H1 (cell line): ENCODE measurements at regions not wholly inside any gene's neighbourhood (a gene's known extent, or its start where the extent isn't known, plus 50 kb on each side); places are given as distances from the start of the nearest gene placed in this dataset.

Experiments
- BRCA1 ChIP-seq: IDR thresholded peaks from 2 replicates; pipeline ENCODE4 v1.6.1; 2012; ENCODE audit warnings: low read depth, low read length, improper control_type of control experiment
- CHD2 ChIP-seq: IDR thresholded peaks from 2 replicates; pipeline ENCODE4 v1.6.1; 2012; ENCODE audit warnings: low read length, improper control_type of control experiment
- CHD7 ChIP-seq: fragments of 300-600 bp; sonication (generic); IDR thresholded peaks from 2 replicates; pipeline ENCODE4 v1.7.1; 2012; ENCODE audit warnings: low read length, moderate library complexity, mild to moderate bottlenecking, inconsistent platforms; ENCODE audit not compliant: insufficient replicate concordance
- CTCF ChIP-seq, 3 experiments: IDR thresholded peaks; 1 replicate in 2 of 3; 2 replicates in 1 of 3; pipeline versions ENCODE4 v1.5.1 to v1.6.1; 2011; ENCODE audit warnings: low read length in 3 of 3, mild to moderate bottlenecking in 3 of 3, inconsistent platforms in 2 of 3, low read depth in 1 of 3, moderate library complexity in 1 of 3; ENCODE audit not compliant: insufficient read depth in 1 of 3; ENCODE audit errors: control extremely low read depth in 1 of 3
- MAX ChIP-seq: IDR thresholded peaks from 2 replicates; pipeline ENCODE4 v1.6.1; 2012; ENCODE audit warnings: inconsistent platforms
- POLR2A ChIP-seq, 2 experiments: IDR thresholded peaks; 1 replicate in 1 of 2; 2 replicates in 1 of 2; pipeline ENCODE4 v1.6.1; 2011; ENCODE audit warnings: low read depth in 2 of 2, low read length in 2 of 2, mild to moderate bottlenecking in 2 of 2; ENCODE audit errors: control extremely low read depth in 1 of 2

DNA sequence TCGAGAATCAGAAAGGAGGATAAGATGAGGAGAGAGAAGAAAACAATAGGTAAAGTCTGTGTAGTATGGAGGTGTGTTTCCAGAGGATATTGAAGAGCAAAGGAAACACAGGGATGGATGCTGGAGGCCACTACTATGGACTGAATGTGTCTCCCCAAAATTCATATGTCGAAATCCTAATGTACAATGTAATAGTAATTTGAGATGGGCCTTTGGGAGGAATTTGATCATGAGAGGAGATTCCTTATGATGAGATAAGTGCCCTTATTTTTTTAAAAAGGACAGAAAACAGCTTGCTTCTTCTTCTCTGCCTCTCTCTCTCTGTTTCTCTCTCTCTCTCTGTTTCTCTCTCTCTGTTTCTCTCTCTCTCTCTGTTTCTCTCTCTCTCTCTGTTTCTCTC, 602.2 kb upstream of the ADAMTS5 start:
- no peak for TF ChIP-seq CHD7
- no peak for TF ChIP-seq CTCF (IDR thresholded peaks at IDR 0.05; ENCODE audit: control extremely low read depth in 1 of 3, insufficient read depth in 1 of 3, low read depth in 1 of 3, low read length in 3 of 3)
- TF ChIP-seq BRCA1, result no peak
- no peak for TF ChIP-seq MAX
- TF ChIP-seq CHD2, result no peak
- TF ChIP-seq POLR2A (IDR thresholded peaks at IDR 0.05; ENCODE audit: control extremely low read depth in 1 of 2, low read depth in 2 of 2, low read length in 2 of 2), result no peak
